BE2C (cell line): ENCODE measurements at regions not wholly inside any gene's neighbourhood (a gene's known extent, or its start where the extent isn't known, plus 50 kb on each side); places are given as distances from the start of the nearest gene placed in this dataset.

Experiments
- DNase-seq: peaks from one replicate; pipeline ENCODE4 v3.0.0-alpha.2; 2020
- H3K27me3 ChIP-seq: fragments of 250-450 bp; sonication (Bioruptor Pico); 2 replicates; pipeline ENCODE4 v1.5.1; 2020; ENCODE audit warnings: mild to moderate bottlenecking
- H3K36me3 ChIP-seq: fragments of 250-450 bp; sonication (Bioruptor Pico); 2 replicates; pipeline ENCODE4 v1.5.1; 2020; ENCODE audit warnings: mild to moderate bottlenecking
- H3K4me1 ChIP-seq: fragments of 250-450 bp; sonication (Bioruptor Pico); 2 replicates; pipeline ENCODE4 v1.5.1; 2020
- H3K4me3 ChIP-seq: 2 replicates; pipeline ENCODE4 v1.5.1; 2011; ENCODE audit warnings: low read depth, low read length
- H3K9me3 ChIP-seq: fragments of 250-450 bp; sonication (Bioruptor Pico); 2 replicates; pipeline ENCODE4 v1.5.1; 2020
- CTCF ChIP-seq: IDR thresholded peaks from 2 replicates; pipeline ENCODE4 v1.5.1; 2012; ENCODE audit warnings: mild to moderate bottlenecking, low read depth, low read length

DNA sequence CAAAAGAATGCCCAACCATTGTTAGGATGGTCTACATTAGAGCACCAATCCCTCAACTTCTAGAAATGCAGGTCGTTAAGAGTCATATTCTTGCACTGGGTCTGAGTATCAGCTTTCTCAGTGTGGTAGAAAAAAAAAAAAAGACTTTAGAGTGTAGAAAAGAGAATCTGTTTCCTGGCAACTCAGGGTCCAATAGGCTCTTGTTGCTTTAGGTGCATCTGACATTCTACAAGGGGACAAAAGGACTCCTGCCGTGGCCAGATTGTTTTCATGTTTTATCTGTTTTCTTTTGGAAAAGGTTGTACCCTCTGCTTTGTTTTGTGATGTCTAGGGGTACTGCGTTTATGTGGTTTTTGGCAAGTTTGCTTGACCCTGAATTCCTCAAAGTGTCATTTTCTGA is 105.4 kb upstream of the KCNK2 start:
- DNase-seq: no peak
- Histone ChIP-seq H3K9me3 (no peaks in the 10 kb centered on the region), H3K4me3 (no peak overlapping the region), H3K4me1 (no peaks in the 10 kb centered on the region), H3K36me3 (no peaks in the 10 kb centered on the region), H3K27me3 (peaks cover 10% of the 10 kb centered on the region)
- TF ChIP-seq CTCF: no peak

GRCh38 chr1:214977700-214978374 is 104.7 kb upstream of the KCNK2 start:
- no peaks in the 10 kb centered on the region for H3K36me3 ChIP-seq
- H3K27me3 ChIP-seq: peaks cover 10% of the 10 kb centered on the region
- H3K4me3 ChIP-seq: no peak overlapping the region
- no peaks in the 10 kb centered on the region for H3K9me3 ChIP-seq
- DNase-seq: no peak
- H3K4me1 ChIP-seq: no peaks in the 10 kb centered on the region
- no peak for TF ChIP-seq CTCF

GRCh38 chr1:214979191-214979590 is 103.3 kb upstream of the KCNK2 start:
- Histone ChIP-seq H3K4me1 (no peaks in the 10 kb centered on the region), H3K27me3 (peaks cover 6% of the 10 kb centered on the region), H3K4me3 (no peak overlapping the region), H3K9me3 (no peaks in the 10 kb centered on the region), H3K36me3 (no peaks in the 10 kb centered on the region)
- TF ChIP-seq CTCF: no peak
- DNase-seq: no peak

GRCh38 chr1:214980921-214981320 is 101.6 kb upstream of the KCNK2 start:
- no peaks in the 10 kb centered on the region for H3K9me3 ChIP-seq
- no peaks in the 10 kb centered on the region for H3K36me3 ChIP-seq
- H3K27me3 ChIP-seq: peaks cover 3% of the 10 kb centered on the region
- no peaks in the 10 kb centered on the region for H3K4me1 ChIP-seq
- no peak overlapping the region for H3K4me3 ChIP-seq
- TF ChIP-seq CTCF: no peak
- DNase-seq: no peak

- no peaks in the 10 kb centered on the region for H3K9me3 ChIP-seq
- H3K4me3 ChIP-seq: no peak overlapping the region
- no peaks in the 10 kb centered on the region for H3K4me1 ChIP-seq
- H3K27me3 ChIP-seq: peaks cover 3% of the 10 kb centered on the region
- no peak for TF ChIP-seq CTCF
- no peaks in the 10 kb centered on the region for H3K36me3 ChIP-seq
- DNase-seq: no peak
Observed at GRCh38 chr1:214983126-214983869, 99.2 kb upstream of the KCNK2 start.

DNA sequence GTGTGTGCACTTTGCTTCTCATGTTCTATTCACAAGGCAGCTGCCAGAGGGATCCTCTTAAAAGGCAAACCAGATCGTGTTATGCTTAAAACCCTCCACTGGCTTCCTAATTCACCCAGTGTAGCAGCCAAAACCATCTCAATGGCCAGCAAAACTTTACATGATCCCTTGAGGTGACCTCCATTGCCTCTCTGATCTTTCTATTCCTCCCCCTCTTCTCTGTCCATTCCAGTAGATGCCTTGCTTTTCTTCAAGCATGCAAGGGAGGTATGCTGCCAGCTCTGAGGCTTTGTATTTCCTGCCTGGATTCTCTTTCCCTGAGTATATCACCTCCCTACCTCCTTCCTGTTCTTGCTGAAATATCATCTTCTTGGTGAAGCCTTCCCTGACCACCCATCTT is 93.2 kb upstream of the KCNK2 start:
- DNase-seq: no peak
- H3K27me3 ChIP-seq: no peaks in the 10 kb centered on the region; the same call in 1 of the 2 replicates
- no peaks in the 10 kb centered on the region for H3K36me3 ChIP-seq
- H3K4me1 ChIP-seq: no peaks in the 10 kb centered on the region
- no peak overlapping the region for H3K4me3 ChIP-seq
- no peak for TF ChIP-seq CTCF
- no peaks in the 10 kb centered on the region for H3K9me3 ChIP-seq
